Body of pancreas (tissue), 4 donors: ENCODE measurements at regions not wholly inside any gene's neighbourhood (a gene's known extent, or its start where the extent isn't known, plus 50 kb on each side); places are given as distances from the start of the nearest gene placed in this dataset.

Experiments
- CTCF ChIP-seq, 7 experiments: fragments of 450-650 bp in 4 of 7; fragments of 200-600 bp in 3 of 7; sonication (generic) in 3 of 7; IDR thresholded peaks; one replicate each; pipeline ENCODE4 v1.5.1; 2016 to 2019; ENCODE audit warnings: antibody characterized with exemption in 7 of 7
- POLR2A ChIP-seq, 3 donors: fragments of 450-650 bp; IDR thresholded peaks; one replicate each; pipeline ENCODE4 v1.6.1; 2016; ENCODE audit warnings: antibody characterized with exemption in 3 of 3, mild to moderate bottlenecking in 2 of 3

- TF ChIP-seq POLR2A (IDR thresholded peaks at IDR 0.05) (no peak), CTCF (IDR thresholded peaks at IDR 0.05) (no peak)
Measured at GRCh38 chr7:12949060-12949931, 261.9 kb downstream of the ARL4A start.
